WI38 (cell line): ENCODE measurements at regions not wholly inside any gene's neighbourhood (a gene's known extent, or its start where the extent isn't known, plus 50 kb on each side); places are given as distances from the start of the nearest gene placed in this dataset.

Source experiments
- H3K4me3 ChIP-seq: 2 replicates; pipeline ENCODE4 v1.5.1; 2011; ENCODE audit warnings: low read depth, mild to moderate bottlenecking, control low read depth, low read length
- CTCF ChIP-seq: IDR thresholded peaks from 2 replicates; pipeline ENCODE4 v1.5.1; 2012; ENCODE audit warnings: low read depth, mild to moderate bottlenecking, control low read depth, low read length

- no peak overlapping the region for H3K4me3 ChIP-seq
- no peak for TF ChIP-seq CTCF
Measured at GRCh38 chr18:41231681-41232080, 723.4 kb upstream of the PIK3C3 start.

GRCh38 chr18:41227993-41228392 is 727.0 kb upstream of the PIK3C3 start:
- no peak overlapping the region for H3K4me3 ChIP-seq
- TF ChIP-seq CTCF: no peak

- no peak for TF ChIP-seq CTCF
- no peak overlapping the region for H3K4me3 ChIP-seq
Measured at GRCh38 chr18:41226911-41227310, 728.1 kb upstream of the PIK3C3 start.

- no peak for TF ChIP-seq CTCF
- H3K4me3 ChIP-seq: no peak overlapping the region
Measured at GRCh38 chr18:41226186-41226585, 728.8 kb upstream of the PIK3C3 start.

GRCh38 chr18:41216341-41217003 is 738.6 kb upstream of the PIK3C3 start:
- no peak for TF ChIP-seq CTCF
- H3K4me3 ChIP-seq: no peak overlapping the region

GRCh38 chr18:41207706-41208105 is 747.3 kb upstream of the PIK3C3 start:
- TF ChIP-seq CTCF: no peak
- H3K4me3 ChIP-seq: no peak overlapping the region

GRCh38 chr18:41206341-41206830 is 748.6 kb upstream of the PIK3C3 start:
- no peak for TF ChIP-seq CTCF
- no peak overlapping the region for H3K4me3 ChIP-seq
